ENCODE measurements at regions not wholly inside any gene's neighbourhood (a gene's known extent, or its start where the extent isn't known, plus 50 kb on each side); places are given as distances from the start of the nearest gene placed in this dataset.

DNA sequence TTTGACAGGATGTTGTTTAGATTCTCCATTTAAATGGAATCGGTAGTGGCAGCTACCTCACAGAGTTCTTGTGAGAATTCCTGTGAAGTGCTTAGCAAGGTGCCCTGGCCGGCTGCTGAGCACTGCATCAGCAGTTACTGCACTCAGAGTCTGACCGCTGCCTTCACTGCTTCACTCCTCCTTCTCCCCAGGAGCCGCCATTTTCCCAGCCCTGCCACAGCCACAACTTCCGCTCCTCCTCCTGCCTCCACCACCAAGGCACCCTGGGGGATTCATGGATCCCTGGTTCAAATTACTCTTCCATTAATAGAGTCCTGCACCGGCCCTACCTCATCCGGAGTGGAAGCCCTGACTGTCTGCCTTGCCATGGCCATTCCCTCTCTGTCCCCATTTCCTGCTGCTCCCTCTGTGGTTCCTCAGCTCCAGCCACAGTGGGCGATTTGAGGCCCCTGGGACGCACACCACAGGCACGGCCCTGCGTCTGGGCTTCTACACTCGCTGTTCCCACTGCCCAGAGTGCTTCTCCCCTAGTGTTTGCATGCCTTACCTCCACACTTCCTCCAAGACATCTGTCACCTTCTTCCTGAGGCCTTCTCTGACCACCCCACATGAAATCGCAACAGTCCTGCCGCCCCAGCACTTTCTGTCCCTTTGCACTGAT, 210.3 kb downstream of the IPO8 start:
- no peak for DNase-seq (ENCODE audit: low read depth)
- peaks cover under 1% of the 10 kb centered on the region for H3K9me3 Mint-ChIP-seq (ENCODE audit: unreplicated experiment)
- Histone ChIP-seq H3K36me3 (ENCODE audit: insufficient read depth, low read length) (no peaks in the 10 kb centered on the region), H3K9me3 (ENCODE audit: insufficient read depth, low read depth, low read length) (no peaks in the 10 kb centered on the region), H2AFZ (ENCODE audit: low read depth, low read length) (no peak overlapping the region), H3K27ac (ENCODE audit: low read depth, low read length) (no peak overlapping the region), H3K9ac (ENCODE audit: low read length) (no peak overlapping the region), H3K4me2 (ENCODE audit: low read length) (no peak overlapping the region), H4K20me1 (ENCODE audit: insufficient read depth, low read length) (no peaks in the 10 kb centered on the region), H3K79me2 (ENCODE audit: insufficient read depth, low read length) (no peaks in the 10 kb centered on the region), H3K4me1 (ENCODE audit: insufficient read depth, low read length) (no peaks in the 10 kb centered on the region), H3K27me3 (ENCODE audit: insufficient read depth, low read length) (peaks cover 4% of the 10 kb centered on the region), H3K4me3 (ENCODE audit: insufficient read depth, low read depth, low read length) (no peak overlapping the region)
- FAIRE-seq = no peak
- H3K27me3 Mint-ChIP-seq (ENCODE audit: low read depth, unreplicated experiment) = no peaks in the 10 kb centered on the region
- H3K36me3 Mint-ChIP-seq (ENCODE audit: low read depth, unreplicated experiment) = no peaks in the 10 kb centered on the region
- H3K4me3 Mint-ChIP-seq (ENCODE audit: unreplicated experiment) = no peak overlapping the region
- TF ChIP-seq, protein P1, sequence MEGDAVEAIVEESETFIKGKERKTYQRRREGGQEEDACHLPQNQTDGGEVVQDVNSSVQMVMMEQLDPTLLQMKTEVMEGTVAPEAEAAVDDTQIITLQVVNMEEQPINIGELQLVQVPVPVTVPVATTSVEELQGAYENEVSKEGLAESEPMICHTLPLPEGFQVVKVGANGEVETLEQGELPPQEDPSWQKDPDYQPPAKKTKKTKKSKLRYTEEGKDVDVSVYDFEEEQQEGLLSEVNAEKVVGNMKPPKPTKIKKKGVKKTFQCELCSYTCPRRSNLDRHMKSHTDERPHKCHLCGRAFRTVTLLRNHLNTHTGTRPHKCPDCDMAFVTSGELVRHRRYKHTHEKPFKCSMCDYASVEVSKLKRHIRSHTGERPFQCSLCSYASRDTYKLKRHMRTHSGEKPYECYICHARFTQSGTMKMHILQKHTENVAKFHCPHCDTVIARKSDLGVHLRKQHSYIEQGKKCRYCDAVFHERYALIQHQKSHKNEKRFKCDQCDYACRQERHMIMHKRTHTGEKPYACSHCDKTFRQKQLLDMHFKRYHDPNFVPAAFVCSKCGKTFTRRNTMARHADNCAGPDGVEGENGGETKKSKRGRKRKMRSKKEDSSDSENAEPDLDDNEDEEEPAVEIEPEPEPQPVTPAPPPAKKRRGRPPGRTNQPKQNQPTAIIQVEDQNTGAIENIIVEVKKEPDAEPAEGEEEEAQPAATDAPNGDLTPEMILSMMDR (IDR thresholded peaks at IDR 0.05; ENCODE audit: insufficient read depth, low read depth, low read length) = no peak
- TF ChIP-seq EZH2 (IDR thresholded peaks at IDR 0.05; ENCODE audit: insufficient read depth, low read length) = no peak
- H3K4me1 Mint-ChIP-seq (ENCODE audit: low read depth, unreplicated experiment) = no peaks in the 10 kb centered on the region
- H3K27ac Mint-ChIP-seq (ENCODE audit: unreplicated experiment) = no peak overlapping the region

DNA sequence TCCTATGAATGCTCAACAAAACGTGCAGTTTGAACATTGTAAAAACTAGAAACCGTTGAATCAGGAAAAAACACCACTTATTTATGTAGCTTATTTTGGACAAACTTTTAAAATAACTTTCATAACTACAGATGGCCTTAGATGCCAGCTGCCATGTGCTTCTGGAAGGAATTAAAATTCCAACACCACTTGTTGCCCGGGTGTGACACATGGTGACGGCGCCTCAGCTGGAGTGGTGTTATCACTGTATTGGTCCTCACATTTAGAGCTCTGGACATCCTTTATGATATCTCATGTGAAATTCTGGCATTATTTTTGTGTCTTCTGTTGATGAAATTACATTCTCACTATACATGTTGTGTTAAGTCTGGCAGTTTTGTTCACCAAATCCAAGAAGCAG, 211.0 kb downstream of the IPO8 start:
- H3K27ac Mint-ChIP-seq (ENCODE audit: unreplicated experiment) = no peak overlapping the region
- H3K36me3 ChIP-seq (ENCODE audit: insufficient read depth, low read length) = no peaks in the 10 kb centered on the region

DNA sequence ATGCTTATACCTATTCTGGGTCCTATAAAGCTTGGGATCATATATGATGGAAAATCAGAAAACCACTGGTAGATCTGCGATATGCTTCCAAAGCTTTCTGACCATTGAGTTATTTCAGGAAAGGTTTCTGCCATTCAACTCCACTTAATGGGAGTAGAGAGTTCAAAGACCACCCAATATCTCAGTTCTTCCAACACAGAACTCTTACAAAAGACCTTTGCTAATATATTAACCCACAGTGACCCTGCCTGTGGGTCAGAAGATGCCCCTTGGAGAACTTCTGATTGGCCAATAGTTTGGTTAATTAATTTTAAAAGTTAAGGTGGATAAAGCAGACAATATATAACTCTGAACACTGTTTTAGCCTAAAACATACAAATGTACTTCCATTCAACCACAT, 213.0 kb downstream of the IPO8 start:
- Mint-ChIP-seq H3K4me3 (ENCODE audit: unreplicated experiment) (no peak overlapping the region), H3K27ac (ENCODE audit: unreplicated experiment) (no peak overlapping the region), H3K36me3 (ENCODE audit: low read depth, unreplicated experiment) (no peaks in the 10 kb centered on the region), H3K27me3 (ENCODE audit: low read depth, unreplicated experiment) (no peaks in the 10 kb centered on the region), H3K9me3 (ENCODE audit: unreplicated experiment) (peaks cover 4% of the 10 kb centered on the region), H3K4me1 (ENCODE audit: low read depth, unreplicated experiment) (no peaks in the 10 kb centered on the region)
- H3K9me3 ChIP-seq (ENCODE audit: insufficient read depth, low read depth, low read length) = no peaks in the 10 kb centered on the region
- no peak overlapping the region for H3K27ac ChIP-seq (ENCODE audit: low read depth, low read length)
- no peak overlapping the region for H2AFZ ChIP-seq (ENCODE audit: low read depth, low read length)
- no peak overlapping the region for H3K4me3 ChIP-seq (ENCODE audit: insufficient read depth, low read depth, low read length)
- H3K36me3 ChIP-seq (ENCODE audit: insufficient read depth, low read length) = no peaks in the 10 kb centered on the region
- H3K4me2 ChIP-seq (ENCODE audit: low read length) = no peak overlapping the region
- H3K79me2 ChIP-seq (ENCODE audit: insufficient read depth, low read length) = no peaks in the 10 kb centered on the region
- DNase-seq (ENCODE audit: low read depth) (no peak), FAIRE-seq (no peak)
- no peak overlapping the region for H3K9ac ChIP-seq (ENCODE audit: low read length)
- peaks cover 4% of the 10 kb centered on the region for H3K27me3 ChIP-seq (ENCODE audit: insufficient read depth, low read length)
- TF ChIP-seq, protein P1 (IDR thresholded peaks at IDR 0.05; ENCODE audit: insufficient read depth, low read depth, low read length) = no peak
- no peak for TF ChIP-seq EZH2 (IDR thresholded peaks at IDR 0.05; ENCODE audit: insufficient read depth, low read length)
- H4K20me1 ChIP-seq (ENCODE audit: insufficient read depth, low read length) = no peaks in the 10 kb centered on the region
- H3K4me1 ChIP-seq (ENCODE audit: insufficient read depth, low read length) = no peaks in the 10 kb centered on the region

More for the DNA sequence above, 211.0 kb downstream of the IPO8 start:
- FAIRE-seq = no peak
- Histone ChIP-seq H3K79me2 (ENCODE audit: insufficient read depth, low read length) (no peaks in the 10 kb centered on the region), H2AFZ (ENCODE audit: low read depth, low read length) (no peak overlapping the region), H3K4me1 (ENCODE audit: insufficient read depth, low read length) (no peaks in the 10 kb centered on the region), H3K4me2 (ENCODE audit: low read length) (no peak overlapping the region), H3K9me3 (ENCODE audit: insufficient read depth, low read depth, low read length) (no peaks in the 10 kb centered on the region), H3K27ac (ENCODE audit: low read depth, low read length) (no peak overlapping the region), H3K9ac (ENCODE audit: low read length) (no peak overlapping the region), H3K27me3 (ENCODE audit: insufficient read depth, low read length) (peaks cover 4% of the 10 kb centered on the region), H4K20me1 (ENCODE audit: insufficient read depth, low read length) (no peaks in the 10 kb centered on the region), H3K4me3 (ENCODE audit: insufficient read depth, low read depth, low read length) (no peak overlapping the region)
- Mint-ChIP-seq H3K4me1 (ENCODE audit: low read depth, unreplicated experiment) (no peaks in the 10 kb centered on the region), H3K4me3 (ENCODE audit: unreplicated experiment) (no peak overlapping the region), H3K27me3 (ENCODE audit: low read depth, unreplicated experiment) (no peaks in the 10 kb centered on the region), H3K36me3 (ENCODE audit: low read depth, unreplicated experiment) (no peaks in the 10 kb centered on the region), H3K9me3 (ENCODE audit: unreplicated experiment) (peaks cover 4% of the 10 kb centered on the region)
- no peak for DNase-seq (ENCODE audit: low read depth)
- no peak for TF ChIP-seq EZH2 (IDR thresholded peaks at IDR 0.05; ENCODE audit: insufficient read depth, low read length)
- TF ChIP-seq, protein P1 (IDR thresholded peaks at IDR 0.05; ENCODE audit: insufficient read depth, low read depth, low read length) = no peak
